ACC112 (cell line): ENCODE measurements at regions not wholly inside any gene's neighbourhood (a gene's known extent, or its start where the extent isn't known, plus 50 kb on each side); places are given as distances from the start of the nearest gene placed in this dataset.

Source experiments
- H2AFZ ChIP-seq: fragments of 200-600 bp; sonication (generic); one replicate; pipeline ENCODE4 v1.6.0; 2017; ENCODE audit warnings: antibody characterized with exemption, low read length; ENCODE audit not compliant: unreplicated experiment
- H3K27ac ChIP-seq: fragments of 200-600 bp; sonication (generic); 2 replicates; pipeline ENCODE4 v1.5.1; 2014; ENCODE audit warnings: low read depth, mild to moderate bottlenecking, antibody characterized with exemption, low read length, moderate library complexity
- H3K27me3 ChIP-seq: fragments of 200-600 bp; sonication (generic); 2 replicates; pipeline ENCODE4 v1.6.1; 2014; ENCODE audit warnings: mild to moderate bottlenecking, antibody characterized with exemption, low read length, moderate library complexity, mixed read lengths; ENCODE audit not compliant: insufficient read depth
- H3K36me3 ChIP-seq: fragments of 200-600 bp; sonication (generic); 2 replicates; pipeline ENCODE4 v1.6.1; 2016; ENCODE audit warnings: mild to moderate bottlenecking, antibody characterized with exemption, low read length, moderate library complexity, mixed read lengths; ENCODE audit not compliant: insufficient read depth
- H3K4me1 ChIP-seq: fragments of 200-600 bp; sonication (generic); one replicate; pipeline ENCODE4 v1.6.1; 2016; ENCODE audit warnings: low read length, mixed read lengths; ENCODE audit not compliant: insufficient read depth, unreplicated experiment, control insufficient read depth
- H3K4me3 ChIP-seq: fragments of 200-600 bp; sonication (generic); 2 replicates; pipeline ENCODE4 v1.5.1; 2014; ENCODE audit warnings: mild to moderate bottlenecking, low read depth, low read length
- H3K79me2 ChIP-seq: fragments of 200-600 bp; sonication (generic); one replicate; pipeline ENCODE4 v1.6.0; 2016; ENCODE audit warnings: low read length; ENCODE audit not compliant: control insufficient read depth, unreplicated experiment, insufficient read depth

- Histone ChIP-seq H3K27ac (no peak overlapping the region), H3K4me1 (no peaks in the 10 kb centered on the region), H2AFZ (no peak overlapping the region), H3K4me3 (no peak overlapping the region), H3K27me3 (no peaks in the 10 kb centered on the region), H3K36me3 (no peaks in the 10 kb centered on the region), H3K79me2 (no peaks in the 10 kb centered on the region)
Observed at GRCh38 chr13:76643596-76643995, 242.6 kb downstream of the KCTD12 start.

- Histone ChIP-seq H3K79me2 (no peaks in the 10 kb centered on the region), H3K36me3 (no peaks in the 10 kb centered on the region), H3K27me3 (no peaks in the 10 kb centered on the region)
Observed at GRCh38 chr13:76641056-76641455, 245.1 kb downstream of the KCTD12 start.

GRCh38 chr13:76638882-76639281, 247.3 kb downstream of the KCTD12 start:
- no peak overlapping the region for H3K4me3 ChIP-seq
- H3K36me3 ChIP-seq: no peaks in the 10 kb centered on the region
- H3K27ac ChIP-seq: no peak overlapping the region
- H3K27me3 ChIP-seq: no peaks in the 10 kb centered on the region
- no peak overlapping the region for H2AFZ ChIP-seq
- peaks cover 3% of the 10 kb centered on the region for H3K4me1 ChIP-seq
- no peaks in the 10 kb centered on the region for H3K79me2 ChIP-seq

More at GRCh38 chr13:76641056-76641455, 245.1 kb downstream of the KCTD12 start:
- Histone ChIP-seq H3K4me3 (no peak overlapping the region), H3K4me1 (peaks cover 3% of the 10 kb centered on the region), H2AFZ (no peak overlapping the region), H3K27ac (no peak overlapping the region)

GRCh38 chr13:76638181-76638580, 248.0 kb downstream of the KCTD12 start:
- H3K4me3 ChIP-seq: no peak overlapping the region

GRCh38 chr13:76637641-76638141, 248.5 kb downstream of the KCTD12 start:
- Histone ChIP-seq H3K27me3 (no peaks in the 10 kb centered on the region), H3K4me1 (peaks cover 3% of the 10 kb centered on the region), H3K27ac (no peak overlapping the region), H3K79me2 (no peaks in the 10 kb centered on the region), H3K4me3 (no peak overlapping the region), H3K36me3 (no peaks in the 10 kb centered on the region), H2AFZ (no peak overlapping the region)

More at GRCh38 chr13:76638181-76638580, 248.0 kb downstream of the KCTD12 start:
- Histone ChIP-seq H3K27me3 (no peaks in the 10 kb centered on the region), H3K27ac (no peak overlapping the region), H3K36me3 (no peaks in the 10 kb centered on the region), H3K4me1 (peaks cover 3% of the 10 kb centered on the region), H3K79me2 (no peaks in the 10 kb centered on the region), H2AFZ (no peak overlapping the region)

GRCh38 chr13:76636829-76637228, 249.4 kb downstream of the KCTD12 start:
- Histone ChIP-seq H3K4me3 (no peak overlapping the region), H3K79me2 (no peaks in the 10 kb centered on the region), H3K4me1 (peaks cover 3% of the 10 kb centered on the region), H3K27me3 (no peaks in the 10 kb centered on the region), H2AFZ (no peak overlapping the region), H3K27ac (no peak overlapping the region), H3K36me3 (no peaks in the 10 kb centered on the region)

GRCh38 chr13:76635232-76636230, 250.7 kb downstream of the KCTD12 start:
- Histone ChIP-seq H3K79me2 (no peaks in the 10 kb centered on the region), H3K36me3 (no peaks in the 10 kb centered on the region), H3K4me1 (peaks cover 3% of the 10 kb centered on the region), H2AFZ (no peak overlapping the region), H3K27ac (no peak overlapping the region), H3K27me3 (no peaks in the 10 kb centered on the region), H3K4me3 (no peak overlapping the region)

GRCh38 chr13:76634431-76635191, 251.6 kb downstream of the KCTD12 start:
- Histone ChIP-seq H3K79me2 (no peaks in the 10 kb centered on the region), H2AFZ (no peak overlapping the region), H3K27me3 (no peaks in the 10 kb centered on the region), H3K4me1 (peaks cover 3% of the 10 kb centered on the region), H3K27ac (no peak overlapping the region), H3K36me3 (no peaks in the 10 kb centered on the region), H3K4me3 (no peak overlapping the region)

- no peaks in the 10 kb centered on the region for H3K27me3 ChIP-seq
- H2AFZ ChIP-seq: no peak overlapping the region
- H3K4me1 ChIP-seq: peaks cover under 1% of the 10 kb centered on the region
- H3K79me2 ChIP-seq: no peaks in the 10 kb centered on the region
- no peak overlapping the region for H3K4me3 ChIP-seq
- no peak overlapping the region for H3K27ac ChIP-seq
- no peaks in the 10 kb centered on the region for H3K36me3 ChIP-seq
Observed at GRCh38 chr13:76632401-76633044, 253.7 kb downstream of the KCTD12 start.

GRCh38 chr13:76630629-76631230, 255.5 kb downstream of the KCTD12 start:
- Histone ChIP-seq H3K4me3 (no peak overlapping the region), H3K4me1 (no peaks in the 10 kb centered on the region), H3K79me2 (no peaks in the 10 kb centered on the region), H2AFZ (no peak overlapping the region), H3K27me3 (no peaks in the 10 kb centered on the region), H3K27ac (no peak overlapping the region), H3K36me3 (no peaks in the 10 kb centered on the region)
